Adrenal gland (tissue), 9 donors: ENCODE measurements at regions not wholly inside any gene's neighbourhood (a gene's known extent, or its start where the extent isn't known, plus 50 kb on each side); places are given as distances from the start of the nearest gene placed in this dataset.

Source experiments
- DNase-seq, 7 donors: peaks; one replicate each; pipeline ENCODE4 v3.0.0-alpha.2; 2019 to 2020
- H3K27ac ChIP-seq, 5 donors: fragments of 200-600 bp; sonication (generic) in 4 of 5; 1 replicate in 3 of 5; 2 replicates in 2 of 5; pipeline versions ENCODE4 v1.5.1 to v1.8.0; 2016 to 2020; ENCODE audit warnings: mild to moderate bottlenecking in 1 of 5
- H3K27me3 ChIP-seq: fragments of 200-600 bp; 2 replicates; pipeline ENCODE4 v1.8.0; 2021
- H3K36me3 ChIP-seq, 2 donors: fragments of 200-600 bp; replicated peaks in 1 of 2; 1 replicate in 1 of 2; 2 replicates in 1 of 2; pipeline versions ENCODE4 v1.5.1 to v1.8.0; 2018 to 2022
- H3K4me1 ChIP-seq, 2 donors: fragments of 200-600 bp; replicated peaks in 1 of 2; 1 replicate in 1 of 2; 2 replicates in 1 of 2; pipeline versions ENCODE4 v1.5.1 to v1.8.0; 2018 to 2021
- H3K4me3 ChIP-seq, 4 donors: fragments of 200-600 bp; sonication (generic) in 3 of 4; one replicate each; pipeline ENCODE4 v1.5.1; 2016 to 2018
- H3K9me3 ChIP-seq, 3 donors: fragments of 200-600 bp; sonication (generic) in 1 of 3; replicated peaks in 1 of 3; 1 replicate in 2 of 3; 2 replicates in 1 of 3; pipeline versions ENCODE4 v1.5.1 to v1.8.0; 2016 to 2021
- POLR2A ChIP-seq, 2 donors: fragments of 450-650 bp; IDR thresholded peaks; one replicate each; pipeline ENCODE4 v1.6.1; 2017; ENCODE audit warnings: antibody characterized with exemption in 2 of 2, mild to moderate bottlenecking in 2 of 2, moderate library complexity in 1 of 2
- WGBS, 4 donors: extraction: QIAGEN DNeasy Blood & Tissue Kit in 2 of 4; methylation state at CpG; one replicate each; pipeline versions ENCODE4 v1.1.5 to v1.1.7; 2013 to 2017; 5-methylcytosine and 5-hydroxymethylcytosine counted together
- intact Hi-C, 2 donors: fragments of 100-400 bp; cut with DNase I; formaldehyde crosslinking; loops; one replicate each; pipeline versions ENCODE4 v1.14.1 to v1.15.0; 2022 to 2023
- TF ChIP-seq, protein P1 (sequence below), 6 experiments: fragments of 450-650 bp in 4 of 6; fragments of 200-600 bp in 2 of 6; sonication (generic) in 1 of 6; IDR thresholded peaks; 1 replicate in 5 of 6; 2 replicates in 1 of 6; pipeline versions ENCODE4 v1.5.1 to v1.8.0; 2016 to 2021; ENCODE audit warnings: antibody characterized with exemption in 6 of 6, mild to moderate bottlenecking in 2 of 6, moderate library complexity in 1 of 6
- donor health status: healthy with polysubstance abuse.
- donor health status: Bipolar disorder and iron deficiency.
- donor health status: DM: yes; HTN: yes; CAD: no.
- donor health status: DM: no; HTN: no; CAD: no.
- donor health status: DM: no; HTN: no; CAD: no.

GRCh38 chr3:13245615-13245978 lies 172.4 kb upstream of the IQSEC1 start:
- H3K36me3 ChIP-seq, result no peaks in the 10 kb centered on the region
- 79 to 89% (median 86%) methylated on average over 6 to 8 of the region's 8 CpGs for WGBS, 4 donors
- no peak for TF ChIP-seq POLR2A (IDR thresholded peaks at IDR 0.05)
- TF ChIP-seq, protein P1, sequence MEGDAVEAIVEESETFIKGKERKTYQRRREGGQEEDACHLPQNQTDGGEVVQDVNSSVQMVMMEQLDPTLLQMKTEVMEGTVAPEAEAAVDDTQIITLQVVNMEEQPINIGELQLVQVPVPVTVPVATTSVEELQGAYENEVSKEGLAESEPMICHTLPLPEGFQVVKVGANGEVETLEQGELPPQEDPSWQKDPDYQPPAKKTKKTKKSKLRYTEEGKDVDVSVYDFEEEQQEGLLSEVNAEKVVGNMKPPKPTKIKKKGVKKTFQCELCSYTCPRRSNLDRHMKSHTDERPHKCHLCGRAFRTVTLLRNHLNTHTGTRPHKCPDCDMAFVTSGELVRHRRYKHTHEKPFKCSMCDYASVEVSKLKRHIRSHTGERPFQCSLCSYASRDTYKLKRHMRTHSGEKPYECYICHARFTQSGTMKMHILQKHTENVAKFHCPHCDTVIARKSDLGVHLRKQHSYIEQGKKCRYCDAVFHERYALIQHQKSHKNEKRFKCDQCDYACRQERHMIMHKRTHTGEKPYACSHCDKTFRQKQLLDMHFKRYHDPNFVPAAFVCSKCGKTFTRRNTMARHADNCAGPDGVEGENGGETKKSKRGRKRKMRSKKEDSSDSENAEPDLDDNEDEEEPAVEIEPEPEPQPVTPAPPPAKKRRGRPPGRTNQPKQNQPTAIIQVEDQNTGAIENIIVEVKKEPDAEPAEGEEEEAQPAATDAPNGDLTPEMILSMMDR (IDR thresholded peaks at IDR 0.05), result no peak
- no peak for DNase-seq
- no peaks in the 10 kb centered on the region for H3K4me1 ChIP-seq
- no peak overlapping the region for H3K4me3 ChIP-seq
- H3K27me3 ChIP-seq, result no peaks in the 10 kb centered on the region
- H3K9me3 ChIP-seq, result no peaks in the 10 kb centered on the region
- H3K27ac ChIP-seq, result no peak overlapping the region
- intact Hi-C loops, result no loop called here

DNA sequence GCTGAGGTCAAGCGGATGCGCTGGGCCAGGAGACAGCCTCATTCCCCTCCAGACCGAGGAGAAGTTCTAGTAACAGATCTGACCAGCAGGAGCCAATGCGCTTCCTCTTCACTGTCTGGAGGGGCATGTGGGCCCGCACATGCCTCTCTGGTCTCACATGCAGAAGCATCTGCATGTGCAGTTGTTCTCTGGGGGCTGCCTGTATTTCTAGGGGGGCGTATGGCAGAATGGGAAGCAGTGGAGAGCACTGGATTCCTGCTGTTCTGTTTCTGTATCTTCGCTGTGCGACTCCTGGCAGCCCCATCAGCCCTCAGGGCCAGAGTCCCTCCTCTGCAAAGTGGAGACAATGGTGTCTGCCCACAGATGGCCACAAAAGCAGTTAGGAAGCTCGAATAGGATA lies 170.4 kb upstream of the IQSEC1 start:
- Histone ChIP-seq H3K27ac (no peak overlapping the region), H3K27me3 (no peaks in the 10 kb centered on the region), H3K36me3 (no peaks in the 10 kb centered on the region), H3K4me3 (no peak overlapping the region), H3K4me1 (no peaks in the 10 kb centered on the region), H3K9me3 (no peaks in the 10 kb centered on the region)
- WGBS, 4 donors, result 74 to 81% (median 76%) methylated on average over 6 to 9 of the region's 9 CpGs
- intact Hi-C loops, result no loop called here
- no peak for DNase-seq
- TF ChIP-seq, protein P1 (IDR thresholded peaks at IDR 0.05), result no peak
- TF ChIP-seq POLR2A (IDR thresholded peaks at IDR 0.05), result no peak

DNA sequence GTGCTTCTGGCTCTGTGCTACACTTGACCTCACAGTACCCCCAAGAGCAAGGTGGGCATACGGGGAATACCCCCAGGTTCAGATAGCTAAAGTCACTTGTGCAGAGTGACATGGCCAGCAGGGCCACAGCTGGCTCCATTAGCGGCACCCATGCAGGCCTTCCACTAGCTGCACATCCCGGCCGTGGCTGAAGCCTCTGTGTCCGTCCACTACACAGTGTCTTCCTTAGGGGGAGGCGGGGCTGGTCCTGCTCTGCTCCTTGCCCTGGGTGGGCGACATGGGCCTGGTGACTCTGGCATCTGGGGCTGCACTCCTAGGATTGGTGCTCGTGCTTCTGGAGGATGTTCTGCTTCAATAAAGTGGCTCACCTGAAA lies 169.1 kb upstream of the IQSEC1 start:
- H3K9me3 ChIP-seq, result no peaks in the 10 kb centered on the region
- H3K27ac ChIP-seq, result no peak overlapping the region
- no peak overlapping the region for H3K4me3 ChIP-seq
- H3K36me3 ChIP-seq, result no peaks in the 10 kb centered on the region
- 88 to 93% (median 89%) methylated on average over 8 of the region's 8 CpGs; no CpG with 5 or more reads in 1 of the 4 donors for WGBS, 4 donors
- no peak for TF ChIP-seq POLR2A (IDR thresholded peaks at IDR 0.05)
- TF ChIP-seq, protein P1 (IDR thresholded peaks at IDR 0.05), result no peak
- no peak for DNase-seq
- intact Hi-C loops, result no loop called here
- H3K4me1 ChIP-seq, result no peaks in the 10 kb centered on the region
- no peaks in the 10 kb centered on the region for H3K27me3 ChIP-seq

GRCh38 chr3:13241621-13242363 lies 168.6 kb upstream of the IQSEC1 start:
- WGBS, 4 donors, result 79 to 83% (median 82%) methylated on average over 16 to 18 of the region's 18 CpGs
- H3K36me3 ChIP-seq, result no peaks in the 10 kb centered on the region
- no peak overlapping the region for H3K27ac ChIP-seq
- intact Hi-C loops, result no loop called here
- DNase-seq, result no peak
- no peaks in the 10 kb centered on the region for H3K4me1 ChIP-seq
- no peak for TF ChIP-seq POLR2A (IDR thresholded peaks at IDR 0.05)
- TF ChIP-seq, protein P1 (IDR thresholded peaks at IDR 0.05), result no peak
- no peaks in the 10 kb centered on the region for H3K9me3 ChIP-seq
- no peaks in the 10 kb centered on the region for H3K27me3 ChIP-seq
- no peak overlapping the region for H3K4me3 ChIP-seq
